LoVo (cell line): ENCODE measurements at regions not wholly inside any gene's neighbourhood (a gene's known extent, or its start where the extent isn't known, plus 50 kb on each side); places are given as distances from the start of the nearest gene placed in this dataset.

ENCODE experiments used
- DNase-seq: peaks from one replicate; pipeline ENCODE4 v3.0.0-alpha.2; 2016; ENCODE audit warnings: low spot score

DNA sequence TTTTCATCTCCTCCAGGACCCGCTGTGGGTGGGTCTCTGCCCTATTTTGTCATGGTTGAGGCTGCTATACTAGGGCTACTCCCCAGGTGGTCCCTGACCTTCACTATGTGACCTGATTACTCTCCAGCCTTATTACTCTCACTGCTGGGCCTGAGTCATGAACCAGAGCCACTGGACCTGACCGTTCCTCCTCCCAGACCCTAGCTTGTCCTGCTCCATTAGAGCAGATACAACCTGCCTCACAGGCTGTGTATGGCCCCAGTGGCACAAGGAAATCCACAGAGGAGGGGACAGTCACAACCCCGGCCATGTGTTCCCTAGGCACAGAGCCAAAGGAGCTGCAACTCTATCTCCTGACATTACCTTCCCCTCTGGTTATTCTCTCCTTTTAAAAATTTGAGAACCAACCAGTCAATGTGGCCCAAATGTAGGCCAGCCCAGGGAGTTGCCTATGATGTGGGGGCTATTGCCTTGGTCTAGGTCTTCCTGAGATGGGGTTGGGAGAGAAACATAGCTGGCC, 96.0 kb upstream of the FSTL4 start:
- no peak for DNase-seq

DNA sequence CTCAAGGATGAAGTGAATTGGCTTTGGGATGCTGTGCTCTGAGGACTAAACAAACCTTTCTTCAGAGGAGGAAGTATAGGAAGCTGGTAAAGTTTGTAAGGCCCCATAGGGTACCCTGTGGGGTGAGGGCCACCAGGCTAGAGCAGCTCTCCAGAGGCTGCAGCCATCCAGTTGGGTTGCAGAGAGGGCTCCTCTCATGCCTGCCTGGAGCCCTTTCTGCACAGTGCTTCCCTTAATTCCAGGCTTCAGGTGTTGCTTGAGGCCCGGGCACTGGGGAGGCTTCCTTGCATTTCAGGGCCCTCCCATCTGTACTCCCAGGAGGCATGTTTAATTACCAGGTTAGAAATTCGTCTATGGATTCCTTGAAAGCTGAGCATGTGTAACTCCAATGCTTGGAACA, 95.3 kb upstream of the FSTL4 start:
- DNase-seq = no peak

DNA sequence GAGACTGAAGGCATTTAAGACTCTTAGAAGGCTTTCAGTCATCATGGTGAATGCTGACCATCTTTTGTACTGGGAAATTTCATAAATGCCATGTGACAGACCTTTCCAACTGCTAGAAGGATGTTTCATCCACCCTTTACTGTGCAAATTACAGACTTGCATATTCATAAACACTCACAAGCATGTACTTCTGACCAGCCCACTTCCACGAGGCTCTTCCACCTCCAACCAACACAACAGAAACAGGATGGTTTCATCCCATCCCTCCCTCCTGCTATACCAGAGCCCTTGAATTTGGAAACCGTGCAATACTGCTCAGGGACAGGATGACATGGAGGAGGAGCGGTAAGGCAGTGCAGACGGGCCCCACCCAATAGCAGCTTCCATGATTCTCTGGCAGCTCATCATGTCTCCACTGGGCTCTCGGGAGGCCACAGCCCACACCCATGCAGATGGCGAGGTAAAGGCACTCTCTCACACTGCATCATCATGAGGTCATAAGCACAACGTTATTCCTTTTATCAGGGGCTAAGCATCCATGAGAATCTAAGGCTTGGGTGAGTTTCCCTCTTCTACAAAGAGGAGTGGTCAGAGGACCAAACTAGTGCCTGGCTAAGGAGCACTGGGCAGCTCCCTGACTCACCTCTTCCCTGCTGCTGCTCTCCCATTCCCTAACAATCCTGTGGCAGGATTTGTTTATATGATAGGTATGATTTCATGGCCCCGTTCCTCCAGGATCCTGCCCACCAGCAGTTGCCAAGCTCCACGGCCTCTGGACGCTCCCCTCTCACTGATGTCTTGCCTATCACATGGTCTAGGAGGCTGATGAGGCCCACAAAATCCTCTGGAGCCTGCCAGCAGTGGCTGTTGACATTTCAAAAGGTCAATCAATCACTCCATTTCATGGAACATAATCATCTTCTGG, 94.4 kb upstream of the FSTL4 start:
- no peak for DNase-seq

DNA sequence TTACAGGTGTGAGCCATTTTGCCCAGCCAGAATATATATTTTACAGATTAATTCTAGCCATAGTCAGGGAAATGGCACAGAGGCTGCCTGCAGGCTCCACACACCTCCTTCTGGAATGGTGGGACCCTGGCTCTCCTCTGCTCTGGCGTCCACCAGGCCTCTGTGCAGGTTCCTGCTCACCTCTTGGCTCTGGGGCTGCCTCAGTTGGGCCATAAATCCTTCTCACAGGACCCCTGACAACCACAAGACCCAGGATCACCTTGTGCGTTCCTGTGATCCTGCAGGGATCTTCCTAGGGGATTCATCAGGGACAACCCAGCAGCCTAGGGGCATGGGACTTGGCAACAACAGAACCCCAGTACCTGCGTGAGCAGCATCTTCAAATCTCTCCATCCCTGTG, 93.0 kb upstream of the FSTL4 start:
- no peak for DNase-seq

DNA sequence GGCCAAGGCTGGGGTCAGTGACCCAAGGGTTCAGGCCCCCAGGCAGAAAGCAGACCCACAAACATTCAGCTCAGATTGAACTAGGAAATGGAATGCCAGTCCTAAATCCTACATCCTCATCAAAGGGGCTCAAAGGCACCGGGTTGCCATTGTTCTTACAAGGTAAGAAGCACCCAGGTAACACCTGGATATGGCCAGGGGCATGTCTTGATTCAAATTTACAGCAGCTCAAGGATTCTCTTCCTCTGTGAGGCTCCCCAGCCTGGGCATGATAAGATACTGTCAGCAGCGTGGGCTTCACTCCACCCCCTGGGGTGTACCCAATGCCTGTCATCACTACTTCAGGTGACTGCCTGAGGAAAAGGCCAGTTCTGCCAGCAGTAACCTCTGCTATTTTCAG, 92.1 kb upstream of the FSTL4 start:
- DNase-seq = no peak

DNA sequence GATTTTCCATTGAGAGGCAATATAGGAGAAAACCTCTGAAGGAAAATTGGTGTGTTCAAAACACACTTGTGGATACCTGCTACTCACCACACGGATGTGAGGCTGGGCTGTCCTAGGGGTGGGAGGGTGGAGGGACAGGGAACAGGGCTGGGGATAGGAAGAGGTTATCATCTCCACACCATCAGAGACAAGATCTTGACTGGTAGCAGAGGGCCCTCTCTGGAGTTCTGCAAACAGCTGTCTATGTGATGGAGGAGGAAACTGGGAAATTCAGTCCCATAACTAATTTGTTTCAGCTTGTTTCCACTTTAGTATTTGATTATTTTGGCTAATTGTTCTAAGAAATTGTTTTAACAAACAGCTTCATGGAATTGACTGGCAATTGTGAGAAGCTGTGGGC, 91.6 kb upstream of the FSTL4 start:
- no peak for DNase-seq

DNA sequence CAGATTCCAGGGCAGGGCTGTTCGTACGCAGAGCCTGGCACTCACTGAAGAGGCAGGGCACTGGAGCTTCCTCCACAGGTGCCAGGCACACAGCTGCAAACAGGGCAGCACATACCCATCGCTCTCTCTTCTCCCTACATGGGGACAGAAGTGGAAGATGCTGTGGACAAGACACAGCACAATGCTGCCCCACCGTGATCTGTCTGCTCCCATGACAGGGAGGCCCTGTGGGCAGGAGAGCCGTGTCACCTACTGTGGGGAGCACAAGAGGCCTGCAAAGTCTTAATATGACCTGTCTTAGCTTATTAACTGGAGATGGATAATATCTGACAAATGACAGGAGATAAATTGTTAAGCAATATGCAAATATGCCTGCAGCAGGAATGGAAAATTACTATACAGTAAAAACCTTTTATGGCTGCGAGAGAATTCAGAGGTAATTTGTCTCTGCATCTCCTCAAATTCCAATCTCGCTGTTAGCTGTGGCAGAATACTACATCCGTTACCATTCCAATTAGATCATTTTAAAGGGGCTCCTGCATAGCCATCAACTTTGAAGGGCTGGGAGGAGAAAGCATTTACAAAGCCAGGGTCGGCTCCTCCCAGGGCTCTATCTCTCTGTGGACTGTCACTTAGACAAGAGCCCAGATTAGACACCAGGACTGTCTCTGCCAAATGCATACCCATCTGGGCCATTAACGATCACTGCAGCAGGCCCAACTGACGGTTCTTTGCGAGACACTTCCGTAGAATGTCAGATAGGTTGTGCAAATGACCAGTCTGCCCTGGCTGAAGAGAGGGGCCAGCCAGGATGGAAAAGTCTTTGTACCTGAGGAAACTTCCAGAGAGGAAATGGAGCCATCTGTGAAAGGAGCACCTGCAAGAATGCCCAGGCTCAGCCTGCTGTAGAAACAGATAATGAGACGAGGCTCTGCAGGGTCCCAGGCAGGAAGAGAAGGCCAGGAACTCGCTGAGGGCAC, 90.7 kb upstream of the FSTL4 start:
- no peak for DNase-seq

DNA sequence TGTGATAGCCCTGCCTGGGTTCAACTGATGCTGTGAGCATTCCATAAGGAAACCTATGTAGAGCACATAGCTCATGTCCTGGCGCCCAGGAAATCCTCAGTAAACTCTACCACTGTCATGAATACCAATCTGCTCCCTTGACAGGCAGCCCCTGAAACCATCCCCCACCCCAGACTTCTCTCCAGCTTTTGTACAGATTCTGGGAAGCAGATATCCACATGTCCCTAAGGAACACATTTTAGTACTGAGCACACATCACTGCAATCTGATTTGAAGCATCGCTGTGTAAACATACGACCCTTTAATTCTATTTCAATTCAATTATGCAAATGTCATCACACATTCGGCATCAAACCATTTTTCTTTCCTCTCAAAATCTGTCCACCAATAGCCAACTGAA, 89.5 kb upstream of the FSTL4 start:
- no peak for DNase-seq

DNA sequence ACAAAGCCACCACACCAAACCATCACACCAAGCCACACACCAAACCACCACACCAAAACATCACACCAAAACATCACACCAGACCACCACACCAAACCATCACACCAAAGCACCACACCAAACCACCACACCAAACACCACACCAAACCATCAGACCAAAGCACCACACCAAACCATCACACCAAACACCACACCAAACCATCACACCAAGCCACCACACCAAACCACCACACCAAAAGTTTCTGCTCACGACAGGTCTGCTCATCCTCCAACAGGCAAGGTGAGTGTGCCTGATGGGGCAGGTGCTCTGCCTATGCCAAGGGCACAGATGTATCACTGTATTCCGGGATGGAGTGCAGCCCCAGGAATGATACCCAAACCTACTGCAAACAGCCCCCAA, 87.9 kb upstream of the FSTL4 start:
- no peak for DNase-seq

DNA sequence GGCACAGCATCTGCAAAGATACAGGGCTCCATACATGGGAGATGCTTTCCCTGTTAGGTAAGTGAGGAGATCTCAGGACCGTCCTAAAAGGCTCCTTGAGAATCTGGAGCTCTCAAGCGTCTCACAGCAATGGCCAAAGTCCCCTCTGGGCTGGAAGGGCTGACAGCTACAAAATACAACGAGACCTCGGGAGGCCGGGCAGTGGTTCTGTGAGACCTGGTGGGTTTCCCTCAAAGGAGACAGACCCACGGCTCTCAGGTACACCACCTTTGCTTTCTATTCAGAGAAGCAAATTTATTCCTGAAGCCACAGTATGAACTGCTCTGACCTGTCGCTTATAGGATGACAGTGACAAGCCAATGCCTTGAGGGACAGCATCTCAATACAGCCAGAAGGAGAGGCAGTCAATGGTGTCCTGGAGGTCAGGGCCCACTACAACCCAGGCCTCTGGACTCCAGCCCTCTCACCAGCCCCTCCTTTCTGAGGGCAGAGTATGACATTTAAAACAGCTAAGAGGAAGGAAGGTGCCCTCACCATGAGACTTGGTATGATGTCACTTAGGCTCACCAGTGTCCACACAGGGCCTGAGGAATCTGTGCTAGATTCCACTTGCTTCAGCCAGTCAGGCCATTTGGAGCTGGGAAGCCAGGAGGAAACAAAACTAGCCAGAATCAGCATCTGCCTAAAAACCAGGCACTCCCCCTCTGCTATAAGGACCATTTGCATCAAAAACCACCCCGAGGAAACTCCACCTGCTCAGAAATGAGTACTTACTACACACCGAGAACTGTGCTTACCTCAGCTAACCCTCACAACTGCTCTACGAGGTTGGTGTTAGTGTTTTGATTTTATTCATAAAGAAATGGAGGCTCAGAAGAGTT, 86.5 kb upstream of the FSTL4 start:
- no peak for DNase-seq

DNA sequence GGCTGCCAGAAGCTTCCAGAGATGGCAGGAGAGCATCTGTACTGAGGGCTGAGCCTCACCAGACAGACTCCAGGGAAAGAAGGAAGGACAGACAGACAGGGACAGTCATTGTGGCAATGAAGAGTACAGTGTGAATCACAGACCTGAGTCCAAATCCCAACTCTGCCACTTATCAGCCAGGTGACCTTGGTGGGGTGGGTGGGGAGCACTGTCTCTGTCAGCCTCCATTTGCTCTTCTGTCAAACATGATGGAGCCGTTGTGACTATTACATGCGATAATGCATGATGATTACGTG, 85.9 kb upstream of the FSTL4 start:
- no peak for DNase-seq

DNA sequence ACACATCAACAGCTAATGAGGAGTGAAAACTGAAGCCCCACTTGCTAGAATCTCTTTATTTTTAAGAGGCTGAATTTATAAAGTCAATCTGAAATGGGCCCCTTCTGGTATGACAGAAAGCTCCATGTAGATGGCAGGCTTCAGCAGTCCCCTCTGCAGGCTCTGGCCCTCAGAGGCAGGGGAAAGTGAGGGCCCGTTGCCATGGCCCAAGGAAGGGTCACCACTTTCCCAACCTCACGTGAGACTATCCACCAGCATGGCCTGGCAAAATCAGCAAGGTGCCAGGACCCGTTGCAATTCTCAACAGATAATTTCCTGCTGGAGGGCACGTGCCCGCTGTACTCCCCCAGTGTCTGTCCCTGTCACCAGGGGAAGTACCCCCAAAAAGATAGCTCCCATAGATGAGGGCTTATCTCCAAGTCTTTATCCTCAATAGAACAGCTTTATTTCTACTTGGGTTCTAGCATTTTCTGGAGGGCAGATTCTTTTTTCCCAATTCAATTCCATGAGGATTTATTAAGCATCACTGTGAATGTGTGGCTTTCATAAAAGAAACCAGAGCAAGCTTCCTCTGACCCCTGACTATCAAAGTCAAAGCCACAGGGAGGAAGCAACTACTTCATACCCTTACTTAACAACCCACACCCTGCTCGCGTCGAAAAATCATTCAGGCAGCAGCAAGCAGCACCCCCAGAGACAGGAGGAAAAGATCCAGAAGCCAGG, 85.4 kb upstream of the FSTL4 start:
- no peak for DNase-seq

DNA sequence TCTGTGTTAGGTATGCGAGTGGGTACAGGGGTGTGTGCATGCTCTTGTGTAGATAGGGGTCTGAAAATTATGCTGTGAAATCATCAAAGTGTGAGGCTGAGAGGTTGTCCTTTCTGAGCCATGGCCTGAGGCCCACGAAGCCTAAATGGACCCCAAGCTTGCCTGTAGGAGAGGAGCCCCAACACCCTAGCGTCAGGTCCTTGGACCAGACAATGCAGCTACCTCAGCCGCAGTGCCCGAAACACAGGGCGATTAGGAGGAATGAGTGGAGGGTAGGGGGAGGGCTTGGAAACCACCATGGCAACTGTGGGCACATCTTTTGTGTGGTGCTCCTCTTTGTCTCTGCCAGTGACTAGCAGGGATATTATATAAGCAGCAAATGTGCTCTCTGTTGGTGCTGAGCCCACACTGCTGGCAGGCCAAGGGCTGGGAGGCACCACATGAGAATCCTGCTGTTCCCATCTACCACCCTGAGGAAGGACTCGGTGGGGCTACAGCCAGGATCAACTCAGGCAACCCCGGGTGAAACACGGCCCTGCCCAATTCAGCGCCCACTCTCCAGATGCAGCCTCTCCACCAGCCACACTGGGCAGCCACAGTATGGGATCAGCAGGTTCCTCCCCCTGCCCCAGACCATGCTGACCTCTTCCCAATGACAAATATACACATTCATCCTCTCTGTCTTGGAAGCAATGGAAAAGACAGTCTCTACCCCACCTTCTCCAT, 84.6 kb upstream of the FSTL4 start:
- DNase-seq = no peak

DNA sequence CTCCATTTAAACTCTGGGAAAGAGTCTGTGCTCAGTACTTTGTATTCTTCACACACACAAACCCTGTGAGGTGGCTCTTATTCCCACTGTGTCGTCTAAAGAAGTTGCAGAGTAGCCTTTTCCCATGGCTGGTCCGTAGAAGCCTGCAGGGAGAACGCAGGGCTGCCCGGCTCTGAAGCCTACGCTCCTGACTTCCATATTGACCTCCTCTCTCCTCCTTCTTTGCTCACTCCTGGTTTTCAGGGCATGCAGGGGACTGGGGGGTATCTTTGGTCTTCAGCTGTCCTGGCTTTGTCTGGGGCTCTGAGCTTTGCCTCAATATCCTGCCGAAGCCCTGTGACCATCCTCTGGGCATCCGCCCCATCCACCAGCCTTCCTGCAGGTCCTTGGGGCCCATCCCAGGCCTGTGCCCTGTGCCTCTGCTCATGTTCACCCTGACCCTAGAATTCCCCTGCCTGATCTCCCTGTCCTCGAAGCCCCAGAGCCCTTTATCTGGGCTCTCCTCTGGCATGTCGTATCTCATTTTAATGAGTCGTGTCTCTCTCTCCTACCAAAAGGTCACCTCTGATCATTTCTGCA, 83.8 kb upstream of the FSTL4 start:
- no peak for DNase-seq

DNA sequence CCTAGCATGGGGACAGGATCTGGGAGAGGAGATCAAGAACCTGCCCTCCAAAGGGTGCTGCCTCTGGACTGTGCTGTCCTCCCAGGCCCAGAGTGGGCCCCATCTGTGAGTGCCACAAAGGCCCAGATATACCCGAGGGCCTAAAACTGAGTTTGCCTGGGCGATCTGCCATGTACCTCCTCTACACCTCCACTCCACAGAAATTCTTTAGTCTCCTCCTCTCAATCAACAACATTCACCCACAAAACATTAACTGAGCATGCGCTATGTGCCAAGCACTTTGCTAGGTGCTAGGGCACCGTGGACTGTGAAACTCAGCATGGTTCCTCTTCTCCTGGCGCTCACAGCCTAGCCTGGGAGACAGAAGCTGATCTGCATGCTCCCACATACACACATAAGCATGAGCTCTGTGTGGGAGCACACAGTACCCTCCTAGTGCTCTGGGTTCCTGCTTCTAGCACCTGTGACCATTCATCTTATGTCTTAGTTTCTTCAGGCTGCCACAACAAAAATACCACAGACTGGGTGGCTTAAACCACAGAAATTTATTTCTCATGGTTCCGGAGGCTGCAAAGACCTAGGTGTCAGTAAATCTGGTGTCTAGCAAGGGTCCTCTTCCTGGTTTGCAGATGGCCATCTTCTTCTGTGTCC, 82.0 kb upstream of the FSTL4 start:
- DNase-seq = no peak

DNA sequence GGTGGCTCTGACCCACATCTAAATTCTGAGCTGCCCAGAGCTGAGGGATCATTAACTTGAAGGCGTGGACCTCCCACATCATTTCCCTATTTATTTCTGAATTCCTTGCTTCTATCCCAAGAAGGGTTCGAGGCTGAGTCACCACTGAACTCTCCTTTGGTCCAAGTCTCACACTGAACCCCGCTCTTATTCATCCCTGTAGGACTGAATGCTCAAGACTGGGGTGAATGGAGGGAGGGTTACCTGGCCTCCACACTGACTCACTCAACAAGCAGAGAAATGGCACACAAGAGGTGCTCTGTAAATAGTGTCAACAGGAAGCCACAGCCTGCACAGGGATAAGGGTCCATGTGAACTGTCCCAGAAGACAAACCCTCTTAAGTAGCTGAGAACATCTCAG, 79.1 kb upstream of the FSTL4 start:
- no peak for DNase-seq

DNA sequence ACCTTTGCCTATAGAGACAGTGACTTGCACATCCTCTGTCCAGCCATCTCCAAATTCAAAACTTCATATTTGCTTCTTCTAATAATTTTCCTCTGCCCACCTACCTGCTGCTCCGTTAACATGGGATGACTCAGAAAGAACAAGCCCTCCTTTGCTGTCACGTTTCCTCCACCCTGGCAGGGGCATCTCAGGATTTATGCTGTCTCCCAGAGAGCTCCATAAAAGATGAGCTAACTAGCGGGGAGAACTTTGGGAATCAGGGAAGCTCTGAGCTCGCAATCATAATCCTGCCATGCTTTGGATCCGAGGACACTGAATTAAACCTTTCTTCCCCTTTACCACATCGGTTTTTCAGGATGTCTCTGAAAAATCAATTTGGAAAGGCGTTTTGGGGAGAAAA, 78.4 kb upstream of the FSTL4 start:
- DNase-seq = no peak

DNA sequence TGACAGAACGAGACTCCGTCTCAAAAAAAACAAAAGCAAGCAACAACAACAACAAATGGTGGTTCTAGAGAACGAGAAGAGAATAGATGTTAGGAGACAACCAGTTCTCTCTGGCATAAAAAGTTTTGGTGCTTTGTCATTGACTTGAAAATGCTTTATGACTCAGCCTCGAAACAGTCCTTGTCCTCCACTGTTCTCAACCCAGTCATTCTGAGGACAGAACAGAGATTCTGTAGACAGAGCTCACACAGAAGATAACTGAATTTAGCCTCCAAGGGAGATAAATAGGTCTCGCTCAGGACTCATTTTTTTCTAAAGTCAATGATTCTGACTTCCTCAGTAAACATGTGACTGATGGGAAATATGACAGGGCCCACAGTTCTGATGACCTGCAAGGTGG, 76.0 kb upstream of the FSTL4 start:
- DNase-seq = no peak

DNA sequence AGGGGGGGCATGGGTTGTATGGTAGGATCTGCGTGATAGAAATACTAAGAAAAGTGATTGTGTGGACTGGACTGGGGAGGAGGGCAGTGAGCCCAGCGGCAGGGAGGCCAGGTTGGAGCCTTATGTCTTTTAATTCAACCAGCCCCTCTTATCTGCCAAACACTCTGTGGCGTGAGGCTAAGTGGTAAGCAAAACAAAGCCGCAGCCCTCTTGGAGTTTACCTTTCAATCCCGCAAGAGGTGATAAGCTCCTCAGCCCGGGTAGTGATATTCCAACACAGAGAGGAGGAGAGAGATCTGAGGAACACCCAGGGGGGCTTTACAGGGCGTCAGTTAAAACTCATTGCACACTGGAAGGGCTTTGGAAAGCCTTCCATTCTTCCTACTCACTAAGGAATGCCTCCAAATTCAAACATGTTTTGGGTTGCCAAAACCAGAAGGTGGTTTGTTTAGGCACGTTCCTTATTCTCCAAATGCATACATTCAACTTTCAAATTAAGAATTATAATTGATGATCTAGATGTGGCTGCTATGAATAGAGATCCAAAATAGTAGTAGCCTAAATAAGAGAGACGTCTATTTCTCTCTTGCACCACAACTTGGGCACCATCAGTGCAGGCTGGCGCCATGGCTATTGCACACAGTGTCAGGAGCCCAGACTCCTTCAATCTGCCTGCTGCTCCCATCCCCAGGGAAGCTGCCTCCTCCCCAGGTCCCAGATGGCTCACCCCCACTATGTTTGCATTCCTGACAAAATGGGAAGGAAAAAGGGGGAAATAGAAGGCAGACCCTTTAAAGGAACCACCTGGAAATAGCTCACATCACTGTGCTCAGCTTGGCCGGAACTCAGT, 75.1 kb upstream of the FSTL4 start:
- no peak for DNase-seq
